Right ventricle myocardium inferior (tissue), 1 donor: ENCODE measurements at regions not wholly inside any gene's neighbourhood (a gene's known extent, or its start where the extent isn't known, plus 50 kb on each side); places are given as distances from the start of the nearest gene placed in this dataset.

ENCODE experiments used
- ATAC-seq: fragments of 200-7000 bp; cut with Tn5 transposase; one replicate; pipeline ENCODE4 v1.9.1; 2020; ENCODE audit warnings: mild to moderate bottlenecking, moderate library complexity
- DNase-seq: peaks from one replicate; pipeline ENCODE4 v3.0.0; 2021; ENCODE audit errors: missing footprints
- intact Hi-C: fragments of 100-400 bp; cut with DNase I; formaldehyde crosslinking; loops from one replicate; pipeline ENCODE4 v1.11.0; 2022
- donor health status: DM: no; HTN: yes; CAD: no; lungs with severe emphysema.

- ATAC-seq (peak; percentile 67), DNase-seq (no peak)
- intact Hi-C loops, result loop anchor here (2.0 to 5.0 kb wide), 2 partner anchors 27 to 187 kb away; no protein-coding TSS in a partner anchor
Measured at GRCh38 chr4:71259911-71260331, 78.9 kb upstream of the SLC4A4 start.

- DNase-seq (no peak), ATAC-seq (no peak)
- intact Hi-C loops, result loop anchor here (2.0 to 5.0 kb wide), 2 partner anchors 28 to 187 kb away; no protein-coding TSS in a partner anchor
Measured at GRCh38 chr4:71260544-71260943, 78.3 kb upstream of the SLC4A4 start.

GRCh38 chr4:71261001-71261400 is 77.8 kb upstream of the SLC4A4 start:
- ATAC-seq, result peak; percentile 76
- intact Hi-C loops, result loop anchor here (2.0 to 5.0 kb wide), 2 partner anchors 28 to 186 kb away; no protein-coding TSS in a partner anchor
- no peak for DNase-seq

GRCh38 chr4:71261633-71262121 is 77.1 kb upstream of the SLC4A4 start:
- peak; percentile 57 for ATAC-seq
- no peak for DNase-seq

GRCh38 chr4:71262161-71262560 is 76.7 kb upstream of the SLC4A4 start:
- ATAC-seq, result no peak
- intact Hi-C loops, result loop anchor here (5.0 kb wide), 1 partner anchor 185 kb away; no protein-coding TSS in a partner anchor
- DNase-seq, result no peak

More at GRCh38 chr4:71261633-71262121, 77.1 kb upstream of the SLC4A4 start:
- intact Hi-C loops, result loop anchor here (2.0 to 5.0 kb wide), 2 partner anchors 29 to 186 kb away; no protein-coding TSS in a partner anchor

GRCh38 chr4:71266090-71266794 is 72.6 kb upstream of the SLC4A4 start:
- intact Hi-C loops, result no loop called here
- DNase-seq, result no peak

GRCh38 chr4:71267244-71267643 is 71.6 kb upstream of the SLC4A4 start:
- intact Hi-C loops, result no loop called here
- DNase-seq (no peak), ATAC-seq (no peak)

More at GRCh38 chr4:71266090-71266794, 72.6 kb upstream of the SLC4A4 start:
- ATAC-seq, result peak; percentile 64

GRCh38 chr4:71268166-71268565 is 70.7 kb upstream of the SLC4A4 start:
- DNase-seq, result no peak
- ATAC-seq, result no peak
- intact Hi-C loops, result no loop called here

- DNase-seq, result no peak
- ATAC-seq, result no peak
- intact Hi-C loops, result no loop called here
Measured at GRCh38 chr4:71269233-71269632, 69.6 kb upstream of the SLC4A4 start.

GRCh38 chr4:71270901-71271300 is 67.9 kb upstream of the SLC4A4 start:
- no peak for ATAC-seq
- no peak for DNase-seq
- intact Hi-C loops, result no loop called here

- intact Hi-C loops, result no loop called here
- DNase-seq (no peak), ATAC-seq (no peak)
Measured at GRCh38 chr4:71272976-71273375, 65.8 kb upstream of the SLC4A4 start.

- no peak for DNase-seq
- intact Hi-C loops, result no loop called here
- peak; percentile 42 for ATAC-seq
Measured at GRCh38 chr4:71275004-71275403, 63.8 kb upstream of the SLC4A4 start.

- no peak for ATAC-seq
- intact Hi-C loops, result no loop called here
Measured at GRCh38 chr4:71275570-71275969, 63.2 kb upstream of the SLC4A4 start.

GRCh38 chr4:71277353-71277752 is 61.5 kb upstream of the SLC4A4 start:
- DNase-seq (no peak), ATAC-seq (no peak)
- intact Hi-C loops, result no loop called here

More at GRCh38 chr4:71275570-71275969, 63.2 kb upstream of the SLC4A4 start:
- DNase-seq, result no peak

GRCh38 chr4:71283642-71284257 is 55.1 kb upstream of the SLC4A4 start:
- intact Hi-C loops, result no loop called here
- no peak for ATAC-seq

GRCh38 chr4:71287305-71287704 is 51.5 kb upstream of the SLC4A4 start:
- DNase-seq, result no peak
- intact Hi-C loops, result no loop called here
- no peak for ATAC-seq

More at GRCh38 chr4:71283642-71284257, 55.1 kb upstream of the SLC4A4 start:
- DNase-seq, result no peak

- intact Hi-C loops, result no loop called here
Measured at GRCh38 chr4:71288875-71289274, 49.9 kb upstream of the SLC4A4 start.

More at GRCh38 chr4:71288875-71289274, 49.9 kb upstream of the SLC4A4 start:
- ATAC-seq, result no peak
- DNase-seq, result no peak
